Psoas muscle (tissue), 7 donors: ENCODE measurements at regions not wholly inside any gene's neighbourhood (a gene's known extent, or its start where the extent isn't known, plus 50 kb on each side); places are given as distances from the start of the nearest gene placed in this dataset.

Experiments used
- ATAC-seq, 4 donors: fragments of 200-7000 bp; cut with Tn5 transposase; one replicate each; pipeline ENCODE4 v1.9.1; 2020; ENCODE audit warnings: moderate library complexity in 3 of 4, mild to moderate bottlenecking in 2 of 4
- DNase-seq, 2 donors: peaks; one replicate each; pipeline ENCODE4 v3.0.0-alpha.2; 2020
- H3K27ac ChIP-seq: fragments of 200-600 bp; one replicate; pipeline ENCODE4 v1.8.0; 2022
- H3K27me3 ChIP-seq, 3 donors: fragments of 200-600 bp in 1 of 3; one replicate each; pipeline versions ENCODE4 v1.6.1 to v1.8.0; 2013 to 2022; ENCODE audit warnings: low read length in 2 of 3, mild to moderate bottlenecking in 2 of 3, moderate library complexity in 1 of 3; ENCODE audit not compliant: insufficient read depth in 3 of 3
- H3K36me3 ChIP-seq, 2 donors: fragments of 200-600 bp in 1 of 2; one replicate each; pipeline versions ENCODE4 v1.6.1 to v1.8.0; 2013 to 2022; ENCODE audit warnings: low read depth in 1 of 2, mild to moderate bottlenecking in 1 of 2, moderate library complexity in 1 of 2; ENCODE audit not compliant: insufficient read depth in 1 of 2
- H3K4me1 ChIP-seq: fragments of 200-600 bp; one replicate; pipeline ENCODE4 v1.8.0; 2022
- H3K4me3 ChIP-seq: fragments of 200-600 bp; one replicate; pipeline ENCODE4 v1.8.0; 2022; ENCODE audit warnings: mild to moderate bottlenecking
- H3K9me3 ChIP-seq: fragments of 200-600 bp; one replicate; pipeline ENCODE4 v1.8.0; 2022
- WGBS, 3 donors: extraction: QIAGEN DNeasy Blood & Tissue Kit; methylation state at CpG; one replicate each; pipeline versions ENCODE4 v1.1.6 to v1.1.7; 2013; 5-methylcytosine and 5-hydroxymethylcytosine counted together
- intact Hi-C, 2 donors: fragments of 100-400 bp; cut with DNase I; formaldehyde crosslinking; loops; one replicate each; pipeline versions ENCODE4 v1.11.0 to v1.14.2; 2022
- TF ChIP-seq, protein P1 (sequence below): fragments of 200-600 bp; IDR thresholded peaks from one replicate; pipeline ENCODE4 v1.8.0; 2022; ENCODE audit warnings: antibody characterized with exemption
- donor health status: healthy with polysubstance abuse.
- donor health status: DM: no; HTN: no; CAD: no; lungs with moderate emphysema.
- donor health status: Bipolar disorder and iron deficiency.
- donor health status: healthy.
- donor health status: DM: yes; HTN: yes; CAD: no.
- donor health status: DM: no; HTN: no; CAD: no.
- donor health status: DM: yes; HTN: yes; CAD: no.

DNA sequence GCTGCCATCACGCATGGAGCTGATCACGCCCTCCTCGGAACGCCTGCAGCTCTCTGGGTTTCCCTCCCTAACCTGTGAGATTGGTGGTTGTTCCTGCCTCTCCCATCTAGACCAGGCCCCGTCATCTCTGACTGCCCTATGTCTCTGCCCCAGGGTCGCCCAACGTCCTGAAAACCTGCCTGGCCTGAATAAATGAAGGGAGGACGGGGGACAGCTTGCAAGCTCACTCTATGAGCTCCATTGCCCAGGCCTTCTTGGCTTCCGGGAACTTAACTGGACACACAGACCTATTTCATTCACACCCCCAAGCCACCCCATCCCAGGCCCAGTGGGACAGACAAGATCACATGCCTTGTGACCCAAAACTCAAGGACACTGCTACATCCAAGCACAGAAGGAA lies 274.2 kb downstream of the XXYLT1 start:
- peaks cover 1% of the 10 kb centered on the region for H3K4me1 ChIP-seq
- no peak for ATAC-seq
- H3K4me3 ChIP-seq: no peak overlapping the region
- no peaks in the 10 kb centered on the region for H3K27me3 ChIP-seq
- DNase-seq: no peak
- TF ChIP-seq, protein P1, sequence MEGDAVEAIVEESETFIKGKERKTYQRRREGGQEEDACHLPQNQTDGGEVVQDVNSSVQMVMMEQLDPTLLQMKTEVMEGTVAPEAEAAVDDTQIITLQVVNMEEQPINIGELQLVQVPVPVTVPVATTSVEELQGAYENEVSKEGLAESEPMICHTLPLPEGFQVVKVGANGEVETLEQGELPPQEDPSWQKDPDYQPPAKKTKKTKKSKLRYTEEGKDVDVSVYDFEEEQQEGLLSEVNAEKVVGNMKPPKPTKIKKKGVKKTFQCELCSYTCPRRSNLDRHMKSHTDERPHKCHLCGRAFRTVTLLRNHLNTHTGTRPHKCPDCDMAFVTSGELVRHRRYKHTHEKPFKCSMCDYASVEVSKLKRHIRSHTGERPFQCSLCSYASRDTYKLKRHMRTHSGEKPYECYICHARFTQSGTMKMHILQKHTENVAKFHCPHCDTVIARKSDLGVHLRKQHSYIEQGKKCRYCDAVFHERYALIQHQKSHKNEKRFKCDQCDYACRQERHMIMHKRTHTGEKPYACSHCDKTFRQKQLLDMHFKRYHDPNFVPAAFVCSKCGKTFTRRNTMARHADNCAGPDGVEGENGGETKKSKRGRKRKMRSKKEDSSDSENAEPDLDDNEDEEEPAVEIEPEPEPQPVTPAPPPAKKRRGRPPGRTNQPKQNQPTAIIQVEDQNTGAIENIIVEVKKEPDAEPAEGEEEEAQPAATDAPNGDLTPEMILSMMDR: no peak
- intact Hi-C loops: no loop called here
- H3K27ac ChIP-seq: no peak overlapping the region
- no peaks in the 10 kb centered on the region for H3K36me3 ChIP-seq
- WGBS, 3 donors: 86 to 94% (median 90%) methylated on average over 9 of the region's 9 CpGs
- no peaks in the 10 kb centered on the region for H3K9me3 ChIP-seq

DNA sequence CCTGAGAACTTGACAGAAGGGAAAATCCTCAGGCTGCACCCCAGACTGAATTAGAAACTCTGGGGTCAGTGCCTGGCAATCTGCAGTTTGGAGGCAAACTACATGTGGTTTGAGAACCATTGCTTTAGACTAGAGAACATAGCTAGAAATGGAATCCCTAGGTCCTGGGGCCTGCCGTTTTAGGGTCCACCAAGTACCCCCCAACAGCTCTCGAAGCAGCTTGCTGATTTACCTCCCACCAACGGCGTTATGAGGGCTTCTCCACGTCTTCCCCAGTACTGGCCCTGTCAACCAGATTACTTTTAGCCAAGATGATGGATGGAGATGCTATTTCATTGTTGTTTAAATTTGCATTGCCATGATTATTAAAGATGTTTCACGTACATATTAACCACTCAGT lies 272.5 kb downstream of the XXYLT1 start:
- TF ChIP-seq, protein P1: no peak
- ATAC-seq (no peak), DNase-seq (no peak)
- Histone ChIP-seq H3K4me1 (peaks cover 13% of the 10 kb centered on the region), H3K27me3 (no peaks in the 10 kb centered on the region), H3K4me3 (no peak overlapping the region), H3K27ac (no peak overlapping the region), H3K36me3 (no peaks in the 10 kb centered on the region), H3K9me3 (no peaks in the 10 kb centered on the region)
- intact Hi-C loops: no loop called here
- WGBS, 3 donors: 89 to 98% (median 91%) methylated on average over 6 of the region's 6 CpGs

DNA sequence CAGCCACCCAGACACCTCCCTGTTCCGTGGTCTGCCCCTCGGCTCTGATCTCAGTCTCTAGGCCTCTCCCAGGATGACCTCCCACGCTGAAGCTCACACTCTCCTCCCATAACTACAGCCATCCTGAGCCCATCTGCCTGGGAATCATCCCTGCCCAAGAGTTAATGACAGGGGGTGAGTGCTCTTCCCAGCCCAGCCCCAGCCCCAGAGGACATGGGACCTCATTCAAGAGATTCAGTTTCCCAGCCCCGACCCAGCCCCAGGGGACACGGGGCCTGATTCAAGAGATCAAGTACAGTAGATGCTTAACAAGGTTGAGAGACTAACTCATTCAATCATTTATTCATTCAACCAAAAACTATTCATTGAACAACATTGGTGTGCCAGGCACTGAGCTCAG lies 272.0 kb downstream of the XXYLT1 start:
- intact Hi-C loops: no loop called here
- Histone ChIP-seq H3K4me1 (peaks cover 13% of the 10 kb centered on the region), H3K9me3 (no peaks in the 10 kb centered on the region), H3K4me3 (no peak overlapping the region), H3K27ac (no peak overlapping the region), H3K36me3 (no peaks in the 10 kb centered on the region), H3K27me3 (no peaks in the 10 kb centered on the region)
- WGBS, 3 donors: 74 to 88% (median 76%) methylated on average over 5 of the region's 5 CpGs
- ATAC-seq (no peak), DNase-seq (no peak)
- TF ChIP-seq, protein P1: no peak

DNA sequence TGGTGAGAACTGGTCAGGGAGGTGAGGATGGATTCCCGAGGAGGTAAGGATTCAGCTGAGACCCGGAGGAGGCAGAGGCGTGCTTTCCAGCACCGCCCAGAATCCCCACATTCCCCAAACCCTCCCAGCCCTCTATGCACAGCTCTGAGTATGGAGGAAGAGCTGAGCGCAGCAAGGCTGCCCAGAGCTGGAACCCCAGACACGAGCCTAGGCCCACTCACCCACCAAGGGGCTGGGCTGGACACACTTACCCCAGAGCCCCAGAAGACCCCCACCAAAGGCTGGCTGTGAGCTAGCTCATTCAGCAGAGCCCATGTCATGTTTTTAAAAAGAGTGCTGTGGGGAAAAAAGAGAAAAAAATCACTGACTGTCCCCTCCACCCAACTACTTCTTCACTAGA lies 271.5 kb downstream of the XXYLT1 start:
- WGBS, 3 donors: 90 to 95% (median 93%) methylated on average over 6 of the region's 6 CpGs
- H3K4me1 ChIP-seq: peaks cover 13% of the 10 kb centered on the region
- intact Hi-C loops: no loop called here
- H3K36me3 ChIP-seq: no peaks in the 10 kb centered on the region
- no peaks in the 10 kb centered on the region for H3K27me3 ChIP-seq
- H3K9me3 ChIP-seq: no peaks in the 10 kb centered on the region
- TF ChIP-seq, protein P1: no peak
- no peak for ATAC-seq
- no peak for DNase-seq
- no peak overlapping the region for H3K4me3 ChIP-seq
- no peak overlapping the region for H3K27ac ChIP-seq

DNA sequence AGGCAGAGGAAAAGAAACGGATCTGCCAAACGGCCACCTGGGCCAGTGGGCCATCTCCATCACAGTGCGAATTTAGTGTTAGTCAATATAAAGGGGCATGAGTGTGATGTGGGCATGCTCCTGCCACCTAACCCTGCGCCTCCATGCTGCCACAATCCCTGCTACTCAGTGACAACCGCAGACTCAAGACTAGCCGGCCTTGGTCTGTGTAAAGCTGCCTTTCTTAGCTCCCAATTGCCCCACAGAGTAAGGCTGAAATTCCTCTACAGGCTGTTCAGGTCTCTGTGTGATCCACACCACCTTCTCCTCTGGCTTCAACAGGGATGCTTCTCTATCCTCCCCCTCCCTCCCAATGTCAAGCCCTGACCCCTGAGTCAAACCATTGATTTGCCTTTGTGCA lies 269.7 kb downstream of the XXYLT1 start:
- intact Hi-C loops: loop anchor here (5.0 kb wide), 3 partner anchors 106 to 319 kb away; no protein-coding TSS in a partner anchor
- TF ChIP-seq, protein P1: no peak
- Histone ChIP-seq H3K9me3 (no peaks in the 10 kb centered on the region), H3K27ac (no peak overlapping the region), H3K4me1 (peaks cover 13% of the 10 kb centered on the region), H3K4me3 (no peak overlapping the region), H3K36me3 (no peaks in the 10 kb centered on the region), H3K27me3 (no peaks in the 10 kb centered on the region)
- DNase-seq (no peak), ATAC-seq (no peak)
- WGBS, 3 donors: 87 to 97% (median 95%) methylated on average over 6 of the region's 6 CpGs
